ENCODE measurements at regions not wholly inside any gene's neighbourhood (a gene's known extent, or its start where the extent isn't known, plus 50 kb on each side); places are given as distances from the start of the nearest gene placed in this dataset.

DNA sequence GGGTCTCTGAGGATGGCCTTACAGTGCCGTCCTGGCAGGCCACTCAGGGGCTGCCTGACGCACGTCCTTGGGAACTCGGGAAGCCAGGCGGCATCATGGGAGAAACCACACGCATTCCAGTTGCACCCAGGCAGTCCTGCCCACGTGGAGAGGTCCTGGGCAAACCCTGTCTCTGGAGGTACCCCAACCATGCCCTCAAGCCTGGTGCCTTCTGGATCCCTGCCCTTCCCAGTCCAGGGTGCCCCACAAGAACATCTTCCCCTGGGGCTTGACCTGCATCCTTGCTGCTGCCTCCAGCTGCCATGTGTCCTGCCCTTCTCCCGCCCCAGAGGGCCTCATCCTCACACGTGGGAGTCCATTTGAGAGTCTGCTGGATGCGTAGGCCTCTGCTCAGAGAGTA lies 200.3 kb upstream of the PPP2R2D start:
- Mint-ChIP-seq H3K36me3 (no peaks in the 10 kb centered on the region), H3K9me3 (no peaks in the 10 kb centered on the region), H3K27ac (no peak overlapping the region), H3K4me1 (no peaks in the 10 kb centered on the region), H3K27me3 (ENCODE audit: low read depth in 2 of 2) (peaks cover 4 to 9% of the 10 kb centered on the region in 2 donors), H3K4me3 (no peak overlapping the region)
- intact Hi-C loops (cut with micrococcal nuclease) = no loop called here
- no peaks in the 10 kb centered on the region for H3K36me3 ChIP-seq (ENCODE audit: control insufficient read depth, insufficient read depth, low read length)
- H3K4me3 ChIP-seq (ENCODE audit: low read length) = no peak overlapping the region
- ATAC-seq = no peak
- no peaks in the 10 kb centered on the region for H3K4me1 ChIP-seq (ENCODE audit: control insufficient read depth, insufficient read depth, low read length)
- H3K27ac ChIP-seq (ENCODE audit: low read length) = no peak overlapping the region
- 74% methylated on average over 10 of the region's 10 CpGs for whole genome bisulfite sequencing (ENCODE audit: insufficient coverage)
- TF ChIP-seq, protein P1, sequence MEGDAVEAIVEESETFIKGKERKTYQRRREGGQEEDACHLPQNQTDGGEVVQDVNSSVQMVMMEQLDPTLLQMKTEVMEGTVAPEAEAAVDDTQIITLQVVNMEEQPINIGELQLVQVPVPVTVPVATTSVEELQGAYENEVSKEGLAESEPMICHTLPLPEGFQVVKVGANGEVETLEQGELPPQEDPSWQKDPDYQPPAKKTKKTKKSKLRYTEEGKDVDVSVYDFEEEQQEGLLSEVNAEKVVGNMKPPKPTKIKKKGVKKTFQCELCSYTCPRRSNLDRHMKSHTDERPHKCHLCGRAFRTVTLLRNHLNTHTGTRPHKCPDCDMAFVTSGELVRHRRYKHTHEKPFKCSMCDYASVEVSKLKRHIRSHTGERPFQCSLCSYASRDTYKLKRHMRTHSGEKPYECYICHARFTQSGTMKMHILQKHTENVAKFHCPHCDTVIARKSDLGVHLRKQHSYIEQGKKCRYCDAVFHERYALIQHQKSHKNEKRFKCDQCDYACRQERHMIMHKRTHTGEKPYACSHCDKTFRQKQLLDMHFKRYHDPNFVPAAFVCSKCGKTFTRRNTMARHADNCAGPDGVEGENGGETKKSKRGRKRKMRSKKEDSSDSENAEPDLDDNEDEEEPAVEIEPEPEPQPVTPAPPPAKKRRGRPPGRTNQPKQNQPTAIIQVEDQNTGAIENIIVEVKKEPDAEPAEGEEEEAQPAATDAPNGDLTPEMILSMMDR (IDR thresholded peaks at IDR 0.05) = no peak
- H3K27me3 ChIP-seq (ENCODE audit: control insufficient read depth, insufficient read depth, low read length) = no peaks in the 10 kb centered on the region
- DNase-seq = no peak
- no peaks in the 10 kb centered on the region for H3K9me3 ChIP-seq (ENCODE audit: control insufficient read depth, insufficient read depth, low read length)

DNA sequence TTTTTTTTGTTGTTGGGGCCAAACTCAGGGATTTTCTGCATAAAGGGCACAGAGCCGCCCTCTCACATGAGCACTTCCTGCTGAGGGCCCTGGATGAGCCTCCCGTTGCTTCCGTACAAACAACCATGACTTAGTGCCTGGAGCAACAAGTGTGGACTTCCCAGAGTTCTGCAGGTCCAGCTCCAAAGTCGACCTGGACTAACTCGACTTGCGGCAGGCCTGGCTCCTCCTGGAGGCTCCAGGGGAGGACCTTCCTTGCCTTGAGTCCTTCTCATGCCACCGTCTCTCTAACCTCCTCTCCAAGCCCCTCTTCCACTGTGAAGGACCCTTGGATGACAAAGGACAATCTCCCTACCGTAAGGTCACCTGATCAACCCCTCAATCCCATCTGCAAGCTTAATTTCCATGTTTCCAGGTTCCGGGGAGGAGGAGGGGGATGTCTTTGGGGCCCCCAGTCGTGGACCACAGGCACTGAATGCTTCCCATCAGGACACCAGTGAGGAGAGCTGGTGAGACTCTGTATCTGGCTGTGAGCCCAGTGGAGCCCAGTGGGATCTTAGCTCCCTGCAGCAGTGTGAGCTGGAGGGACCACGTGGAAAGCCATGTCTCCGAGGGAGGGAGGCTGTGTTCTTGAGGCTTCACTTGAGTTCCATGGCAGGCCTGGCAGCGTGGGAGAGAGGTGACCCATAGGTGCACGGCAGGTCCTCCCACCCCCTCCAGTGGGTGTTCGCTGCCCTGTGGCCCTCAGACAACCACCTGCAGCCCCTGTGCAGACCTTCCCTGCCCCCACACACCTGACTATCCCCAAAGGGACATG lies 199.5 kb upstream of the PPP2R2D start:
- TF ChIP-seq, protein P1 (IDR thresholded peaks at IDR 0.05) = no peak
- H3K4me3 ChIP-seq (ENCODE audit: low read length) = no peak overlapping the region
- H3K27me3 ChIP-seq (ENCODE audit: control insufficient read depth, insufficient read depth, low read length) = no peaks in the 10 kb centered on the region
- no peaks in the 10 kb centered on the region for H3K9me3 ChIP-seq (ENCODE audit: control insufficient read depth, insufficient read depth, low read length)
- 79% methylated on average over 15 of the region's 15 CpGs for WGBS (ENCODE audit: insufficient coverage)
- no peak for ATAC-seq
- intact Hi-C loops (cut with micrococcal nuclease) = no loop called here
- H3K4me3 Mint-ChIP-seq = no peak overlapping the region
- no peaks in the 10 kb centered on the region for H3K9me3 Mint-ChIP-seq
- no peaks in the 10 kb centered on the region for H3K4me1 ChIP-seq (ENCODE audit: control insufficient read depth, insufficient read depth, low read length)
- no peaks in the 10 kb centered on the region for H3K36me3 Mint-ChIP-seq
- H3K27ac Mint-ChIP-seq = no peak overlapping the region
- peaks cover 4 to 9% of the 10 kb centered on the region in 2 donors for H3K27me3 Mint-ChIP-seq (ENCODE audit: low read depth in 2 of 2)
- no peaks in the 10 kb centered on the region for H3K36me3 ChIP-seq (ENCODE audit: control insufficient read depth, insufficient read depth, low read length)
- DNase-seq = no peak
- no peaks in the 10 kb centered on the region for H3K4me1 Mint-ChIP-seq
- H3K27ac ChIP-seq (ENCODE audit: low read length) = no peak overlapping the region

DNA sequence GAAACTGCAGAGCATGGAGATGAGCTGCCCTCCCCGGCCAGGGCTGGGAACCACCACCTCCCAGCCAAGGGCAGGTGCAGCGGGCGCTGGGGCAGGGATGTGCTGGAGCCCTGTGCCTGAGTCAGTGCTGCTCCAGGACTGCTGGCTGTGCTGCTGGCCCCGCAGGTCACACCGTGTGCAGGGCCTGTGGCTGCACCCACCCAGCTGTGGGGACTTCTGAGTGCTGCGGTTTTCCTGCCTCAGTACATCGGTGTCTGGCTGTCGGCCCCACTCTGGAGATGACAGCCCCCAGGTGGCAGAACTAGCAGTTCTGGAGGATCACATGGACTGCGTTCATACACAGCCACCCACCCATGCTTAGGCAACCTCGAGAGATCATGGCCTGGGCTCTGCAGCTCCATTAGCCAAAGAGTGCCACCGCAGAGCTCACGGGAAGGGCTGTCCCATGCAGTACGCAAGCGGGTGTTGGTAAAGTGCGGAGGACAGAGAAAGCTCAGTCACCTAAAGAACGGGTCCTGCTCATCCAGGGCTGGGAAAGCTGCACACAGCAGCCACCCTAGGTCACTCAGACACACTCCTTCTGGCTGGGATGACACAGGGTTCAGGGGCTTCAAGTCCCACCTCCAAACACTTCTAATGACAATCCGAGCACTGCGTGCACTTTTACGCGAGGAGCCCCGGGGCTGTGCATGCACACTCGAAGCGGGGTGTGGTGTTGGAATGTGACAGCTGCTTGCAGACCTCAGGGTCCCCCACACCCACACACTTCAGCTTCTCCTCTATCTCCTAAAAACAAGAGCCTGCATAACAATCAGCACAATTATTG lies 198.1 kb upstream of the PPP2R2D start:
- H3K4me3 Mint-ChIP-seq = no peak overlapping the region
- H3K36me3 Mint-ChIP-seq = no peaks in the 10 kb centered on the region
- H3K4me1 Mint-ChIP-seq = no peaks in the 10 kb centered on the region
- Histone ChIP-seq H3K27me3 (ENCODE audit: control insufficient read depth, insufficient read depth, low read length) (no peaks in the 10 kb centered on the region), H3K27ac (ENCODE audit: low read length) (no peak overlapping the region), H3K9me3 (ENCODE audit: control insufficient read depth, insufficient read depth, low read length) (no peaks in the 10 kb centered on the region), H3K36me3 (ENCODE audit: control insufficient read depth, insufficient read depth, low read length) (no peaks in the 10 kb centered on the region), H3K4me1 (ENCODE audit: control insufficient read depth, insufficient read depth, low read length) (no peaks in the 10 kb centered on the region), H3K4me3 (ENCODE audit: low read length) (no peak overlapping the region)
- no peak overlapping the region for H3K27ac Mint-ChIP-seq
- DNase-seq (no peak), ATAC-seq (no peak)
- WGBS (ENCODE audit: insufficient coverage) = 71% methylated on average over 23 of the region's 23 CpGs
- TF ChIP-seq, protein P1 (IDR thresholded peaks at IDR 0.05) = no peak
- peaks cover 11 to 19% of the 10 kb centered on the region in 2 donors for H3K27me3 Mint-ChIP-seq (ENCODE audit: low read depth in 2 of 2)
- peaks cover 2 to 4% of the 10 kb centered on the region in 2 donors for H3K9me3 Mint-ChIP-seq
- intact Hi-C loops (cut with micrococcal nuclease) = no loop called here

All from natural killer cell (primary cell).